Body of pancreas (tissue), 4 donors: ENCODE measurements at regions not wholly inside any gene's neighbourhood (a gene's known extent, or its start where the extent isn't known, plus 50 kb on each side); places are given as distances from the start of the nearest gene placed in this dataset.

Source experiments
- ATAC-seq: fragments of 150-250 bp; one replicate; pipeline ENCODE4 v1.9.1; 2016
- DNase-seq, 4 donors: peaks; one replicate each; pipeline ENCODE4 v3.0.0-alpha.2; 2019
- H3K27ac ChIP-seq, 4 donors: fragments of 200-600 bp; sonication (generic); 1 replicate in 3 of 4; 2 replicates in 1 of 4; pipeline versions ENCODE4 v1.5.1 to v1.6.1; 2016 to 2019; ENCODE audit warnings: mild to moderate bottlenecking in 1 of 4, mixed read lengths in 1 of 4, moderate library complexity in 1 of 4
- H3K27me3 ChIP-seq, 2 donors: fragments of 200-600 bp; sonication (generic); one replicate each; pipeline ENCODE4 v1.6.0; 2016; ENCODE audit warnings: mild to moderate bottlenecking in 1 of 2
- H3K36me3 ChIP-seq, 2 donors: fragments of 200-600 bp; sonication (generic); replicated peaks in 1 of 2; 2 replicates each; pipeline ENCODE4 v1.5.1; 2016; ENCODE audit warnings: low read depth in 2 of 2; ENCODE audit not compliant: insufficient read depth in 1 of 2
- H3K4me1 ChIP-seq: fragments of 200-600 bp; sonication (generic); one replicate; pipeline ENCODE4 v1.6.0; 2016
- H3K4me3 ChIP-seq, 2 donors: fragments of 200-600 bp; sonication (generic); 1 replicate in 1 of 2; 2 replicates in 1 of 2; pipeline ENCODE4 v1.5.1; 2016 to 2019
- H3K9me3 ChIP-seq, 3 donors: fragments of 200-600 bp; sonication (generic); 1 replicate in 2 of 3; 2 replicates in 1 of 3; pipeline ENCODE4 v1.5.1; 2016
- POLR2A ChIP-seq, 3 donors: fragments of 450-650 bp; IDR thresholded peaks; one replicate each; pipeline ENCODE4 v1.6.1; 2016; ENCODE audit warnings: antibody characterized with exemption in 3 of 3, mild to moderate bottlenecking in 2 of 3
- WGBS, 2 donors: methylation state at CpG; one replicate each; pipeline ENCODE4 v1.1.5; 2017; 5-methylcytosine and 5-hydroxymethylcytosine counted together
- intact Hi-C: fragments of 100-400 bp; cut with DNase I; formaldehyde crosslinking; loops from one replicate; pipeline ENCODE4 v1.15.1; 2023
- TF ChIP-seq, protein P1 (sequence below), 7 experiments: fragments of 450-650 bp in 4 of 7; fragments of 200-600 bp in 3 of 7; sonication (generic) in 3 of 7; IDR thresholded peaks; one replicate each; pipeline ENCODE4 v1.5.1; 2016 to 2019; ENCODE audit warnings: antibody characterized with exemption in 7 of 7

DNA sequence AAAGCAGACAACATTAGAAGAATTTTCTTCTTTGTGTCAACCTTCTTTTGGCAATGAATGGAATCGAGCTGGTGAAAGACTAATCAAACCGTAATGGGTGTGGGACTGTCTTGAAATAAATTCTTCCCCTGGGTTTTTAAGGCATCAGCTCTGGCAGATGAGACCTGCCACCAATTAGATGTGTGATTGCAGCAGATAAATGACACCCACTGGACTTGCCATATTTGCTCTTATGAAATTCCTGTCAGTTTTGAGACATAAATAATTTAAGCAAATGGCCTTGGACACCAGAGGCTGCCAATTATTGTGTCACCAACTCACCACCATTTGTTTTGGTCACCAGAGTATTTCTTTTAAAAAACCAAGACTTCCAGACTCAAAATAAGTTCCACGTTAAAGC is 135.9 kb upstream of the RGMB start:
- Histone ChIP-seq H3K27ac (no peak overlapping the region), H3K4me3 (no peak overlapping the region), H3K27me3 (no peaks in the 10 kb centered on the region), H3K4me1 (no peaks in the 10 kb centered on the region), H3K9me3 (no peaks in the 10 kb centered on the region), H3K36me3 (no peaks in the 10 kb centered on the region)
- TF ChIP-seq, protein P1, sequence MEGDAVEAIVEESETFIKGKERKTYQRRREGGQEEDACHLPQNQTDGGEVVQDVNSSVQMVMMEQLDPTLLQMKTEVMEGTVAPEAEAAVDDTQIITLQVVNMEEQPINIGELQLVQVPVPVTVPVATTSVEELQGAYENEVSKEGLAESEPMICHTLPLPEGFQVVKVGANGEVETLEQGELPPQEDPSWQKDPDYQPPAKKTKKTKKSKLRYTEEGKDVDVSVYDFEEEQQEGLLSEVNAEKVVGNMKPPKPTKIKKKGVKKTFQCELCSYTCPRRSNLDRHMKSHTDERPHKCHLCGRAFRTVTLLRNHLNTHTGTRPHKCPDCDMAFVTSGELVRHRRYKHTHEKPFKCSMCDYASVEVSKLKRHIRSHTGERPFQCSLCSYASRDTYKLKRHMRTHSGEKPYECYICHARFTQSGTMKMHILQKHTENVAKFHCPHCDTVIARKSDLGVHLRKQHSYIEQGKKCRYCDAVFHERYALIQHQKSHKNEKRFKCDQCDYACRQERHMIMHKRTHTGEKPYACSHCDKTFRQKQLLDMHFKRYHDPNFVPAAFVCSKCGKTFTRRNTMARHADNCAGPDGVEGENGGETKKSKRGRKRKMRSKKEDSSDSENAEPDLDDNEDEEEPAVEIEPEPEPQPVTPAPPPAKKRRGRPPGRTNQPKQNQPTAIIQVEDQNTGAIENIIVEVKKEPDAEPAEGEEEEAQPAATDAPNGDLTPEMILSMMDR (IDR thresholded peaks at IDR 0.05), result no peak
- no peak for TF ChIP-seq POLR2A (IDR thresholded peaks at IDR 0.05)
- ATAC-seq, result no peak
- 75 to 90% methylated on average over 3 of the region's 3 CpGs for WGBS, 2 donors
- DNase-seq, result no peak
- intact Hi-C loops, result no loop called here

DNA sequence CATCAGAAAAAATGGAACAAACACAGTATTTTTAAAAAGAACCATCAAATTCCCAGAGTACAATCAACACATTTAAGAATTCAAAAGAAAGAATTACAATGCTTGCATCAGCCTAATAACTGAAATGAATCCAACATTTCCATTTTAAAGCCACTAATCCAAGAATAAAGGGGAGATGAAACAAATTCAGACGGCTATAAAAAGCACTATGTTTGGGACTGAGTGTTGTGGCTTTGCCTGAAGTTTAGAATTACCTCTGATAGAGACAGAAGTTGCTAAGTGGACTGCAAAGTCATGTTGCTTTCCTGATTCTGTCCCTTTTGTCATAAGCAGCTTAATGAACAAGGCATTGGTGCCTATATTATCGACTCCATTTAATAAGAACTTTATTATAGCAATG is 135.4 kb upstream of the RGMB start:
- DNase-seq, result no peak
- no peak for ATAC-seq
- H3K9me3 ChIP-seq, result no peaks in the 10 kb centered on the region
- no peak overlapping the region for H3K27ac ChIP-seq
- TF ChIP-seq, protein P1 (IDR thresholded peaks at IDR 0.05), result no peak
- TF ChIP-seq POLR2A (IDR thresholded peaks at IDR 0.05), result no peak
- intact Hi-C loops, result no loop called here
- no peaks in the 10 kb centered on the region for H3K4me1 ChIP-seq
- no peaks in the 10 kb centered on the region for H3K27me3 ChIP-seq
- H3K4me3 ChIP-seq, result no peak overlapping the region
- 72 to 83% methylated on average over 2 of the region's 2 CpGs for WGBS, 2 donors
- H3K36me3 ChIP-seq, result no peaks in the 10 kb centered on the region

DNA sequence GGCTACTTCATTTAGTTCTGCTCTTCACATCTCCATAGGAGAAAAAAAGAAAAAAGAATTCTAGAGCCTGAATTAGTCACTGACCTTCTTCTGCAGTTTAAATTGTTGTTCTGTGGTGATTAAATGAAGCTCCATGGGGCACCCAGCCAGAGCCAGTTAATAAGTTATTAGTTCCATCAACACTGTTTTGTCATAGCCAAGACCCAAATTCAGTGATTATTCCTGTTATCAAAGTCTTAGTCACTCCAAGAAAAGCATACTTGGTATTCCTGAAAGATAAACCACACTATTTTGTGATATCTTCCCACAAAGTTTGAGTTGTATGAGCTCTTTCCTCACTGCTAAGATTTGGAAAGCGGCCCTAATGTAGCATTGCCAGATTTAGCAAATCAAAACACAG is 134.8 kb upstream of the RGMB start:
- intact Hi-C loops, result no loop called here
- ATAC-seq, result no peak
- H3K27me3 ChIP-seq, result no peaks in the 10 kb centered on the region
- TF ChIP-seq, protein P1 (IDR thresholded peaks at IDR 0.05), result no peak
- TF ChIP-seq POLR2A (IDR thresholded peaks at IDR 0.05), result no peak
- WGBS, 2 donors, result 36 to 49% methylated on average over 1 of the region's 1 CpG
- peak in 2 of 4 donors; percentile 6 to 18 for DNase-seq
- H3K9me3 ChIP-seq, result no peaks in the 10 kb centered on the region
- no peak overlapping the region for H3K4me3 ChIP-seq
- H3K27ac ChIP-seq, result no peak overlapping the region
- no peaks in the 10 kb centered on the region for H3K36me3 ChIP-seq
- H3K4me1 ChIP-seq, result no peaks in the 10 kb centered on the region

DNA sequence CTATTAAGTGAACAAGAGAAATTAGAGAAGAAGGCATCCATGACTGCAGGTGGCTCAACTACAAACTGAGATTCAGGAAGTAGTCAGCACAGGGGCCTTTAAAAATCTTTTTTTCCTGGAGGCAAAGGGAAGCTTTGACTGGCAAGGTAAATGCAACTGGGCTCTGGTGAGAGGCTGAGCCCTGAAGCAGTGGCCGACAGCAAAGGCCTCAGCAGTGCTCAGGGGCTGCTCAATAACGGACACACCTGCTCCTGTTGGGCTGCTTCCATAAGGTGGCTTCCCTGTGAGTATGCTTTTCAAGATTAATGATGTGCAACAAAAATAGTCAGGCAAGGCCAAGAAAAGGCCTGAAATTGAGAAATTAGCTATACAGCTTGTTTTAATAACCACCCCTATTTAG is 134.2 kb upstream of the RGMB start:
- TF ChIP-seq, protein P1 (IDR thresholded peaks at IDR 0.05), result no peak
- TF ChIP-seq POLR2A (IDR thresholded peaks at IDR 0.05), result no peak
- Histone ChIP-seq H3K27ac (no peak overlapping the region), H3K4me1 (no peaks in the 10 kb centered on the region), H3K36me3 (no peaks in the 10 kb centered on the region), H3K4me3 (no peak overlapping the region), H3K9me3 (no peaks in the 10 kb centered on the region), H3K27me3 (no peaks in the 10 kb centered on the region)
- intact Hi-C loops, result no loop called here
- DNase-seq, result no peak
- 56 to 80% methylated on average over 2 of the region's 2 CpGs for WGBS, 2 donors
- no peak for ATAC-seq

DNA sequence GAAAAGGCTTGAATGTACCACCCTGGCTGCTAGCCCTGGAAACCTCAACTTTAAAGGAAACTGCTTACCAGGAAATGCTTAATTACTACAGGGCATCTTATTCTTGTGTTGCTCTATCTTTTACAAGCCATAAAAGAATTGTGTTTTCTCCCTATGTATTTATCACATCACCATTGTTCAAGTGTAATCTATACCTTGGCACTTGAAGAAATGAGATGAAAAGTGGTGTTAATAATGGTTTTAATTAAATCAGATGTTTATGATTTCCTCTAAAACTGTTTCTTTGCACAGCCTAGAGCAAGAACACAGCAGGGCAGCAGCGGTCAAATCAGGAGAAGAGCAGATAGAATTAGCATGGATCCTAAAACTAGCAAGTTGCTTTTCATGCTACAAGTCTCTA is 131.8 kb upstream of the RGMB start:
- Histone ChIP-seq H3K36me3 (no peaks in the 10 kb centered on the region), H3K27ac (no peak overlapping the region), H3K9me3 (no peaks in the 10 kb centered on the region), H3K4me3 (no peak overlapping the region), H3K4me1 (no peaks in the 10 kb centered on the region), H3K27me3 (no peaks in the 10 kb centered on the region)
- no peak for TF ChIP-seq POLR2A (IDR thresholded peaks at IDR 0.05)
- TF ChIP-seq, protein P1 (IDR thresholded peaks at IDR 0.05), result no peak
- ATAC-seq, result no peak
- 94 to 95% methylated on average over 1 of the region's 1 CpG for WGBS, 2 donors
- no peak for DNase-seq
- intact Hi-C loops, result no loop called here
